Activated effector memory CD4-positive, alpha-beta T cell treated with anti-CD3 and anti-CD28 coated beads, Interleukin-2, amount 50 U/mL, for 16 hours (primary cell): ENCODE measurements at regions not wholly inside any gene's neighbourhood (a gene's known extent, or its start where the extent isn't known, plus 50 kb on each side); places are given as distances from the start of the nearest gene placed in this dataset.

Experiments used
- DNase-seq: peaks from one replicate; pipeline ENCODE4 v3.0.0-alpha.2; 2020

DNA sequence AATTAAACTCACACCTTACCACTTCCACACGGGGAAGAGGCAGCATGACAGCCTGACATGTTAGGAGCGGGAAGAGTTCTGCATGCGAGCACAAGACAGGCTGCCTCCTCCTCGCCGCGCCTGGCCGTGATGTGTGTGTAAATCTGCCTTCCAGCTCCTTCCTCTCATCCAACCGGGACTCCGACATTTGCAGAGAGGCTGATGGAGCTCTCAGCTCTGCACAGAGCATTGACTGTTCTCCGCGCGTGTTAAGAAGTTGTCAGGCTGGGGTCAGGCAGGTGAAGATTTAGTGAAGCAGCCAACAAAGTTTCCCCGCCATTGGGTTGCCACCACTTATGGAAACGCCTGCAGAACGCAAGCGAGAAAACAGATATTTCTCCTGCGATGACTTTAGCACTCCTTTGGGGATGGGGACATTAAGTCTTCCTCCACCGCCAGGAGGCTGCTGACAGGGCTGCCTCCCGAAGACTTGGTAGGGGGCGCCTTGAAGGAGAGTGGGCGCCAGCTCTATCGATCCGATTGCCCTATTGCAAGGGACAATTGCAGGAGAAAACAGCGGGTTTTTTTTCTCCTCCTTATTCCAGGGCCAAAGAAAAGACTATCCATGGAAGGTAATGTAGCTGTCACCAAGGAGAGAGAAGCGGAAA is 213.9 kb upstream of the TSHZ3 start:
- DNase-seq = no peak

DNA sequence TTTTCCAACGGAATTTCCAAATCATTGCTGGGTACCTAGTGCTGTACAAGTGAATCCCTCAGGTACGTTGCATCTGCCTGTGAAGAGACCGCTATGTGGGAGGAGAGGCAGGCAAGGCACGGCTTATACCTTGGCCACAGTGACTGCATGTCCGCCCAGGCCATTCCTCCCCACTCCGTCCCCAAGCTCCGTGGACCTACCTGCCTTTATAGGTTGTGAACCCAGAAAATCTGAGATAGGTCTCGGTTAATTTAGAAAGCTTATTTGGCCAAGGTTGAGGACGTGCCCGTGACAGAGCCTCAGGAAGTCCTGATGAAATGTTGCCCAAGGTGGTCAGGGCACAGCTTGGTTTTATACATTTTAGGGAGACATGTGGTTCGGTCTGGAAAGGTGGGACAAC is 218.5 kb upstream of the TSHZ3 start:
- no peak for DNase-seq

DNA sequence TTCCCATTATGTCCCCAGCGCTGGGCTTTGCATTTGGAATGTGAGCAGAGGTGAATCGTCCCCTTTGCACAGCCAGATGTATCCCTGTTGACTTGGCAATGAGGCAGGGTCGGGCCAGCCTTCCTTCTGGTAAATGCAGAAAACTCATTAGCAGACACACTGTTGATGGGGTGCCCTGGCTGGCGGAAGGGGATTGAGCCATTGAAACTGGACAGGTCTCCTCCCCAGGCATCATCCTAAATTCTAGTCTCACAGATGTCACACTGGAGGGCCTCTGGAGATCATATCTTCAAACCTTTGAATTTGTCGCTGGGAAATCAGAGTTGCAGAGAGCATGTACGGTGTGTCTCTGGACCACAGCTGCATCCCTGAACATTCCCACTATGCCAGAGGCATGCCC is 219.5 kb upstream of the TSHZ3 start:
- DNase-seq = no peak

DNA sequence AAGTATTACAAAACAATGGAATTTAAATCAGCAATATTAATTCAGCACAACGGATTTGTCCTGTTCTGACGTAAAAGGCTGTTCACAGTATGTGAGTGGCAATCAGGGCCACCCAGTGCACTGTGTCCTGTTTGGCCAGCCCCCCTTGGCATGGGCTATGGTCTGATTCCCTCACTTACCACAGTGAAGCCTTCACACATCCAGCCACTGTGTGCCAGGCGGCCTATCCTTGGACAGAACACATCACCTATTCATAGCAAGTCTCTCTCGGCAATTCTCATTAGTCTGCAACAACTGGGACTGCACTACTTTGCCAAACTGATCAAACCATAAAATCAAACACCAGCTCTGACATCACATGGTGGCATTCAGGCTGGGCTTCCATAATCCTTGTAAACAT is 221.5 kb upstream of the TSHZ3 start:
- no peak for DNase-seq

DNA sequence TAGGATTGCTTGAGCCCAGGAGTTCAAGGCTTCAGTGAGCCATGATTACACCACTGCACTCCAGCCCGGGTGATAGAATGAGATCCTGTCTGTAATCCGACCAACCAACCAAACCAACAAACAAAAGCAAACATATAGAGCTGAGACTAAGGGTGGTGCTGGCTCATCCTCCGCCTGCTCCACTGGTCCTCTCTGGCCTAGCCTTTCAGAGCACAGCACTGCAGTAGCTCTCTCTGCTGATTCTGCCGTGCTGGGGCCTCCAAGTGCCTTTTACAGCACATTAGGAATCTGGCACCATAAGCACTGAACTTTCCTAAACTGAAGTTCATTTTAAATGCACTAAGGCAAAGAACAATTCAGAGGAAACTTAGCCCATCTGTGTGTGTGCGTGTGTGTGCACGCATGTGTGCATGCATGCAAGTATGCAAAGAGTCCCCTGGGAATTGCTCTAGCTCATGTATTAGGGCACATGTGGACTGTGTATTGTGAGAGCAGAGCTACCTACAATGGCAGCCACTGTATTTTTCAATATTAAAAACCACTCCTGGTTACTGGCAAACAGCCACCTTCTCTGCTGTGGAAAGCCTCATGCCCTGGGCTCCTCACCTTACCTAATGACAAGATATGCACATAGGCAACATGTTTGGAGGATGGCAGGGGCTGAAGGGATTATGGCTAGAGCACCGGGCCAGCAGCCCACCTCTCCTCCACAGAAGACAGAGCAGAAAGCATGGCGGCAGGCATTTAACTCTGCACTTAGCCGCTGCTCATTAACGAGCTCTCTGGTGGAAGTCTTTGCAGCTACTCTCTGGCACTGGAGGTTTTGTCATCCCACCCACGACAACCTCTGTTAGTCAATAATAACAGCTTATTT is 223.1 kb upstream of the TSHZ3 start:
- no peak for DNase-seq

DNA sequence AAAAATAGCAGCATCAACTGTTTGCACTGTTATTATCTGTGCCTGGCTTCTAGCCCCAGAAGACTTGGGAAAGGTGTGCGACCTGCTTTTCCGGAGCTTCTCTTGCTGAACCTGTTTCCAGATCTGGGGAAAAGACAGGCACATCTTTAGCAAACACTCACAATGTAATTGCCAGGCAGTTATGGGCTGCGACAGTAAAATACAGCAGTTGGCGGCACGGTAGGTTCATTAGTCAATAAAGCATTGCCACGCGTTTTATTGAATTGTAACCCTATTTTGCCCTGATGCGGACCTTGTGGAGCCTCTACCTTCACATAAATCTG is 223.7 kb upstream of the TSHZ3 start:
- no peak for DNase-seq

DNA sequence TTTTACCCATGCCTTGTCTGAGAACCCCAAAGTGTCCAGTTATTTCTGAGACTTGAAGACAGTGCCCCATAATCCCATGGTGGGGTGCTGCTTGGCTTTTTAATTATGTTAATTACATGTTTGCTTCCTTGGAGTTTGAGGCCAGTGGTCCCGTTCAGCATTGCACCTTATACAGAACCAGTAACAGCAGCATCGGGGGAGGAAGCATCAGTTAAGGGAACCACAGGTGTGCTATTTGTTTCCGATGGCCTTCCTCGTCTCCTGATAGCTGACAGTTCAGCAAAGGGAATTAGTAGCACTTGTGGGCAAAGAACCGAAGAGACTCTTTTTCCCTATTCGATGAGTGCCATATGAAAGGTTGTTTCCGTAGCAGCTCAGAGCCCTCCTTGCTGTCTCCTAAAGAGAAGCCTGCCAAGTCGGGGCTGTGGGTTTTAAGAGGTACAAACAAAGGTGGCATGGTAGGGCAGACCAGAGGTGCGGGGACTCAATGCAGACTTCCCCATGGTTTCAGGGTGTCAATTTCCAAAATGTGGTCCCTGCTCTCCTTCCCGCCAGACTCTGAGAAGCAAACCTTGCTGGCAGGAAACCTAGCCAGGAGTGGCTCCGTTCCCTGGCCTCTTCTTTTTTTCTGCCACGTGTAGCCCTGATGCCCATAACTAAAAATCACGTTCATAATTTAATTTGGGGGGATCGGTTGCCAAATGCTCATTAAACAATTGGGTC is 225.2 kb upstream of the TSHZ3 start:
- no peak for DNase-seq

DNA sequence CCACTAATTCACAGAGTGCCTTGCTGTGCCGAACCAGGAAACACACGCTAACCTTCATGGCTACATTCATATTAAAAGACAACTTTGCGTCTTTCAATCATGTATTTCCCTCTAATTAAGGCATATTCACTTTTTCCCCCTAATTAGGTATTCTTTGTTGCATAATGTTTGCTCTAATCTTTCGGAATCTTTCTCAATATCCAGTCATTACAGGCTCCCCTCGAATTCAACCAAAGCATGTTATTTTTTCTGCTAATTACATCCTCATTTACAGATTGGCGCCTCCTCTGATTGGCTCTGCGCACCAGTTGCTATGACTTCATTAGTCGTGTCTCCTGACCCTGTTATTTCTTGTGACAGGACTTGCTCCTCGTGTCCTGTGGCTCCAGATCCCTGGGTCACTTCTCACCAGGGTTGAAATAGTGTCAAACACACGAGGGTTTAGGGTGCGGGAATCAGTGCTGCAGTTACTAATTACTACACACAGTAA is 226.7 kb upstream of the TSHZ3 start:
- no peak for DNase-seq

DNA sequence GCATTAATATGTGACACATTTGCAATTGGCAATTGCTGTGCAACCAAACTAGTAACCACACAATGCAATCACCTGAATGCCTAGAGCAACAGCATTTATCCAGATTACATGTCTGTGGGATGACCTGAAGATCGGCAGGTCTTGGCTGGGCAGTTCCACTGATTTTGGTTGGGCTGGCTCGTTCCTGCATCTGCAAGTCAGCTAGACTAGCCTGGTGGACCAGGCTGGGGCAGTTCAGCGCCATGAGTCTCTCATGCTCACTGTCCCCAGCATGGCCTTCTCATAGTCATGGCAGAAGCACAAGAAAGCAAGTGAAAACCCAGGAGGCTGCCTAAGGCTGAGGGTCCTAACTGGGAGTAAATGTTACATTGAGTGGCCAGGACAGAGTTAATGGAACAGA is 229.1 kb upstream of the TSHZ3 start:
- no peak for DNase-seq

DNA sequence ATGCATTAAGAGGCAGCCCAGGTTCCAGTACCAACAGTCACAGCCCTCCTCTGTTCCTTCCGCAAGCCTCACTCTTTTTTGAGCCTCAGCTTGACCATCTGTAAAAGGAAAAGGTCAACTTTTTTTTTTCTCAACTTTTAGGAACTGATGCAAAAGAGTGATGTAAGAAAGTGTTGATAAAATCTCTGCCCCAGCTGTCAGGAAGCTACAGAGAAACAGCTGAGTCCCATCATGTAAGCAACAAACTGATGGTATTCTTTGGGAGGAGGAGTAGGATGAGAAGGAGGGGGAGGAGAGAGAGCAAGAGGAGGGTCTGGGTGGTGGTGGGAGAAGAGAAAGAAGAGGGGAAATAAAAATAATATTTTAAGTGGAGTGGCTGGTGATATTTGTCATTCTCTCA is 233.9 kb upstream of the TSHZ3 start:
- DNase-seq = no peak

DNA sequence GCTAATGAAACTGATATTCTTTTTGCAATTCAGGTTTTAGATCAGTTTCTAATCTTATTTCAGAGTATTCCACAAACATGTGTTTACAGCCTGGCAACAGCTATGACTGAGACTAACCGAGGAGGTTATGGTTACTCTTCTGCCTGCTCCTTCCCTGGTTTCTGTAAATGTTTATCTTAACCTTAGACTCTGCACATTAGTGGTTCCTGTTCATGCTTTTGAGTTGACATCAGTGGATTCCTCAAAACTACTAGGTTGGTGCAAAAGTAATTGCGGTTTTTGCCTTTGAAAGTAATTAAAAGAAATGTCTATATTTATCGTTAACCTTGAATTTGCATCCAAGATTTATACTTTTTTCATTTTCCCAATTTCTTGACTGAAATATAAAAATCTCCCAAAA is 237.0 kb upstream of the TSHZ3 start:
- no peak for DNase-seq

DNA sequence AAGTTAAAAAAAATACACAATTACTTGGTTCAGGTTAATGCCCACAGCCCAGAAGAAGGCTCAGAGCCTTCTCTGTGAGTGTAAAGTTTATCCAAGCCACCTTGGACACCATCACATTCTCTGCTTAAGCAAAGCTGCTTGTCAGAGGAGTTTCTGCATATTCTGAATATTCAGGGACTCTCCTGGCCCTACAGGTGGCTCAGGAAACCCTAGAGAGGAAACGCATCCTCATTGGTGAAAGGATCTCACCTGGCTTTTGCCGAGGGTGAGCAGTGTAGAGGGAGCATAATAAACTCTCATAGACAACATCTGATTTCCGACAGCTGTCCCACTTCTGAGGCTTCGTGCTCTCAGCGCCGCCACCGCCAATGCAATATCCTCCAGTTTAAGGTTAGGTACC is 239.9 kb upstream of the TSHZ3 start:
- DNase-seq = no peak

DNA sequence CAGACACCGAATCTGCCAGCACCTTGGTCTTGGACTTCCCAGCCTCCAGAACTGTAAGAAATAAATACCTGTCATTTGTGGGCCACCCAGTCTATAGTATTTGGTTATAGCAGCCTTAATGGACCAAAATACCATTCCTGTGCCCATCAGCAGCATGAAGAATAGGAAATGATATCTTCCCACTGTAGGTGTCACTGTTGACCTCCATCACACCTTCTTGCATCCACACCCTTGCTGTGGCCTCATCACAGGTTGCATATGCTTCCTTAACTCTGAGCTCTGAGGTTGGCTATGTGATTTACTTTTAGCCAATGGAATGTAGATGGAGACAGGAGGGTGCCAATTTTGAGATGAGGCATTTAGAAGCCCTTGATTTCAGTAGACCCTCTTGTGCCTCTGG is 242.0 kb upstream of the TSHZ3 start:
- DNase-seq = no peak

DNA sequence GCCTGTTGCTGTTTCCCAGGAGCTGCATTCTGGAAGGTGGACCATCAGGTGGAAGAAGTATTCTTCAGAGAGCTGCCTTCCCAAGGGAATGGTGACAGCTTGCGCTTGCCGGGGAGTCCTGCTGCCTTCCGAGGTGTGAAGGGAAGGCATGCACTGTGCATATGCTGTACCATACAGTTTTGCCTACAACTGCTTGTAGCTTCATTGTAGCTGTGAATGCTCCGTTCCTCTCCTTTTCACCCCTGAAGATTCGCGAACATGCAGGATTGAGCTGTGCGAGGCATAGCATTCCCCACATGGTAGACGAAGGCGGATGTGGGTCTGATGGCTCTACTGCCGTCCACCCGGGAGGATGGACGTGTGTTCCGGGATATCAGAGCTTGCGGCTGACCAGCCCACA is 243.2 kb upstream of the TSHZ3 start:
- DNase-seq = no peak

DNA sequence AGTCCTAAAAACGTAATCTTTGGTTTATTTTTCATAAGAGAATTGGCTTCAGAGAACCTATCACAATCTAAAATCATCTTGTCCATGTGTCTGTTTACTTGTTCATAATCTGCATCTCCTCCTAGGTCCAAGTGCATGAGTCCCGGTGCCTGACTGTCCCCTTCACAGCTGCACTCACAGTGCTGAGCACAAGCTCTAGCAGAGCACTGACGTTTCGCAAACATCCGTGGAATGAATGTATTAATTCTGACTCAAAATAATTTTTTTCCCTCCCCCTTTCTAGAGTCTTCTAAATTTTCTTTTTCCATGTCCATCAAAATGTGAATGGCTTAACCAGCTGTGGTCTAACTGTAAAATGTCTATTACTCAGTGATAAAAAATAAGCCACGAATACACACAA is 245.5 kb upstream of the TSHZ3 start:
- DNase-seq = no peak

DNA sequence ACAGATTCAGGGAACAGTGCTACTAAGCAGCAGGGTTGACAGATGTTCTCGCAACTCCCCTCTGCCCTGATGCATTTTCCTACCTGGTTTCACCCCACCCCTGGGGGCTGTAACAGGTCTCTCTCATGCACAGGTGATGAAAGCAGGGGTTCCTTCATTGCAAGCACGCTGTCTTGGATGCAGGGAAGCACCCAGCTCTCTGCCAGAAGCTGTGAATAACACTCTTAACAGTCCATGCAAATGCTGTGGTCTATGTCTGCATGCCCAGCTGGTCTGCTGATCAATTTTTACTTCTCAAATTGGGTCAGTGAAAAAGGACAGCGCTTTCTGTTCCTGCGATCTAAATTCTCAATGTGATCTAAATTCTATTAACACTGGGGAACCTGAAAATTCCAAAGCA is 246.3 kb upstream of the TSHZ3 start:
- no peak for DNase-seq

DNA sequence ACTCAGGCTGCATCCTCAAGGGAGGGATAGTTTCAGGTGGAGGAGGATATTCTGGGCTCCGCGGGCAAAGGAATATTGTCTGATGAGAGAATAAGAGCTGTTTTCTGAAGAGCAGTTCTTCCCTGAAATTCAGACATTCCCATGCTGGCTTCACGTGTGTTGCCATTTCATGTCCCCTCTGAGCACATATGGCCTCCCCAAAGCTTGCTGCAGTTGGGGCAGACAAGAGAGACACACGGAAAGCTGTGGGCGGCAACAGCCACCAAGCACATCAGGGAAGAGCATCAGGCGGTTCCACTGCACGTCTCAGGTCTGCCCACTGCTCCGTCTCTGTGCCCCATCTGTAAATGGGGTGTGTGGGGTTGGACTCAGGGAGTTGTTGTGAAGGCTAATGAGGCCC is 247.5 kb upstream of the TSHZ3 start:
- DNase-seq = no peak

DNA sequence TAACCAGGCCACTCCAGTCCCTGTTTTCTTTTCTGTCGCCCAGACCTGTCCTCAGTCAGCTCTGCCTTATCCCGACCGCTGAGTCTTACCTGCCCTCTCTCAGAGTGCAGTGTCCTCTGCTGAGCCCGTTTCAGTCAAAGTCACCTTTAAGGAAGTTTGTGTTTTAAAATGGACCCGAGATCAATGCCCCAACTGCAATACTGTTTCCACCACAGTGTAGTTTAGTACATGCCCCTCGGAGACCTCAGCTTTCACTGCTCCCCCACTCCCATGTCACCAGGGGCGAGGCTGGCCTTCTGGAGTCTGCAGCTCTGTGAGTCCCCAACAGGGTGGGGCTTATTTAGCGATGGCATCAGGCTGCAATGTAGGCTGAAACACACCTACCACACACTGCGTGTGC is 248.4 kb upstream of the TSHZ3 start:
- no peak for DNase-seq

DNA sequence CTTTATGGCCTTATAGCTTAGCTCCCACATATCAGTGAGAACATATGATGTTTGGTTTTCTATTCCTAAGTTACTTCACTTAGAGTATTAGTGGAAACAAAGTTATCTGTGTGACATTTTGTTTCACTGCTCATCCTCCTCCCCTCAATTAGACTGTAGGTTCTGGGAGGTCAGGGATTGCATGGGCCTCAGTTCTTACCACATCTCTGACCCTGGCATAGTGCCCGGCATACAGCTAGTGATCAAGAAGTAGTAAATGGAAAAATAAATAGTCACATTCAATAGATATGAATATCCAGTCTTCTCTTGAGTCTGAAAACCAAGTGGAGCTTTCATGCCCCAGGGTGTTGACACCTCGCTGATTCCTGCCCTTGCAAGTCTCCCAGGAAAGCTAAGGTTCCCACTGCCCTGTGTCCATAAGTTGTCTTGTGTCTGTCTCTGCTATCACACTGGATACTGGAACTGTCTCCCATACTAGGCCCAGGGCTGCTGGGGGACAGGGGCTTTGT is 249.5 kb upstream of the TSHZ3 start:
- DNase-seq = no peak

DNA sequence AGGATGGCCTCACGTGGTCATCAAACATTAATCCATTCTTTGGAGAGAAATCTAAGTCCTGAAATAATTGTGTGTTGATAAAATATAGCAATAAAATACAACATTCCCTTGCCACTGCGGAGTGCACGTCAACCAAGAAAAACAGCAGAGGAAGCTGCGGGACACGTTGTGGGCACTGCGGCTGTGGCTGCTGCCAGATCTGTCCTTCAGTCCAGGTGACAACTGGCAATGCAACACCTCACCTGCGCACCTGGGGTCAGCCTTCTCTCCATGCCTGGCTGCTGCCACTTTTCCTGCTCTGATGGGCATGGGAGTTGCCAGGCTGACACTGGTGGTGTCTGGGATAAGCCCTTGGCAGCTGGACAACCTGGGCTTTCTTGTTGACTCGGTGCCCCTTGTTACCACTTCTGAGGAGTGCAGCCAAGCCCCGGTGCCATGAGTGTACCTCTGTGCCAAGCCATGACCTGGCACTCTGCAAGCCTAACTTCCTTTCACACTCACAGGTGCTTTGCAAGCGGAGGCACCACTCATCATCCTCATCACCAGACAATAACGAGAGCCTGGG is 251.6 kb upstream of the TSHZ3 start:
- no peak for DNase-seq

DNA sequence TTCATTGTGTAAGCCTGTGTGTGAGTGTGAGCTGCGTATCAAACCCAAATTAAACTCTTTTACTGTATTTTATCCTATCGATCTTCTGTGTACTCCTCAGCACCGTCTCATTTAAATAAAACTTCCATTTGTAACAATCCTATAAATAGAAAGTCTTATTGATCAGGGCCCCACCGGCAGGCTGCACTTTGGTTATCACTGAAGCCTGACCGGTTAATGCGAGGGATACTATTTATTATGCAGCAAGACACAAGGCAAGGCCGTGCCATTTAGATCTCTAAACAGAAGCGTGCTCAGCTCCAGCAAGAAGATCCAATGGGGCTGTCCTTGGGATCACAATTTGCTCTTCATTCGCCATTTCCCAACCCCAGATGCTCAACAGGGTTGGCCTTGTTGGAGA is 252.6 kb upstream of the TSHZ3 start:
- DNase-seq = no peak

DNA sequence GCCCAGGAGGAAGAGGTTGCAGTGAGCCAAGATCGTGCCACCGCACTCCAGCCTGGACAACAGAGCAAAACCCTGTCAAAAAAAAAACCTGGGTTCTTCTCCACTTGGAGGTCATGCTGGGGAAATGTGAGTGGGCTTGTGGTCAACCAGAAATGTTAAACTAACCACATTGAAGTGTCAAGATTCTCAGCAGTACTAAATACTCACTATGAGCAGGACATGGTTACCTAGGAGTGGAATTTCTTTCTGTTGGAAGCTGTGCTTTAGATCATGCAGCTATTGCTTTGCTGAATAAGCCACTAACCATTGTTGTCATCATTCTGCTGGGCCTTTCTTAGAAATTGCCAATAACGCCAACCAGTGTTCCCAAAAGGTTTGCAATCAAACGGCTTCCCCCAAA is 253.3 kb upstream of the TSHZ3 start:
- no peak for DNase-seq

DNA sequence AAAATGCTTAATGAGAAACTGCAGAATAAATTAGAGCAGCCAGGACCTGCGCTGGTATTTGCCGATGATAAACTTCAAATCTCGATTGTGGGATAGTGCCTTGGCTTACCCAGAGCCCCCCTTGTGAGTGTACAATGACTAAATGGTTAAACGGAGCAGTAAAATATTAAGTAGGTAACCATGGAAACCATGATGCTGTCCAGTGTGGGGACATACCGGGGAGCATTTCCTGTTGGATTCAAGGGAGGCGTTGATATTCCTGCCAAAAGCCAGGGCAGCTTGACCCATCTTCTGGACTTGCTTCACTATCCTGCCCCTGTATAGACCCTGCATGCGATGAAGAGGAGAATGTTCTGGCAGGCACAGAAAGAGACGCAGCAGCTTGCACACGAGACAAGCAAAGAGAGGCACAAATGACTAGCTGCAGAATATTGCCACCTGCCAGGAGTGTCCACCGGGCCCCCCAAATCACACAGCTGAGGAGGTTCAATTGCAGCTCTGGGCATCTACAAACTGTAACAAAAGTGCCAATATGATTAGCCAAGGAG is 255.3 kb upstream of the TSHZ3 start:
- DNase-seq = no peak
